ENCODE measurements at regions not wholly inside any gene's neighbourhood (a gene's known extent, or its start where the extent isn't known, plus 50 kb on each side); places are given as distances from the start of the nearest gene placed in this dataset.
"Not testable (repeated sequence)": the region's sequence is repeated elsewhere in the genome, so short reads cannot be mapped to it uniquely, and the experiment has no call there.

DNA sequence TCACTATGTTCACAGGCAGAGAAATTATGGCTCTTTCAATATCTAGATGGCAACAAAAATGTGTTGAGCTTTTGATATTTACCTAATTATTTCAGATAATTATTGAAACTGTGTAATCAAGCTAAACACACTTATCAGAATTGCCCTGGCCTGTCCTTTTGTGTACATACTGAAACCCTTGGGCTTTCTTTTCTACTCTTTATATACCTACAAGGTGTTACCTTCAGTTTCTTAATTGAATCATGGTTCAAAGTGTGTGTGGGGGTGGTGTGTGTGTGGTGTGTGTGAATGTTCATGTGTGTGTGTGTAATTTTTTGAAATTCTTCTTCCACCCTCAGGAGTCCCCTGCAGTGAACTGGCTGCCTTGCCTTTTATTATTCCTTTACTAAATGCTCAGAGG, 506.8 kb upstream of the SOX9 start:
- Histone ChIP-seq H3K9me3 (ENCODE audit: control insufficient read depth in 4 of 4, low read length in 3 of 4) (peaks cover 0 to 7% (median 3%) of the 10 kb centered on the region in 4 donors), H3K27ac (ENCODE audit: low read depth in 1 of 2, low read length in 2 of 2) (no peak overlapping the region), H3K4me1 (ENCODE audit: control insufficient read depth in 4 of 4, insufficient read depth in 4 of 4, low read length in 3 of 4) (no peaks in the 10 kb centered on the region), H3K27me3 (ENCODE audit: control insufficient read depth in 4 of 4, insufficient read depth in 4 of 4, low read length in 3 of 4) (no peaks in the 10 kb centered on the region), H3K36me3 (ENCODE audit: control insufficient read depth in 4 of 4, insufficient read depth in 3 of 4, low read depth in 1 of 4, low read length in 3 of 4) (no peaks in the 10 kb centered on the region), H3K9ac (ENCODE audit: low read depth in 1 of 2, low read length in 2 of 2) (no peak overlapping the region), H3K4me3 (ENCODE audit: low read depth in 1 of 3, low read length in 3 of 3) (no peak overlapping the region)
- no peak for DNase-seq (ENCODE audit: low spot score)
- TF ChIP-seq FOXA1 (IDR thresholded peaks at IDR 0.05) (no peak), TAF1 (conservative IDR thresholded peaks at IDR 0.05) (no peak), JUND (IDR thresholded peaks at IDR 0.05) (no peak), NR2F2 (IDR thresholded peaks at IDR 0.05) (no peak), FOXA2 (IDR thresholded peaks at IDR 0.05) (no peak), SP1 (IDR thresholded peaks at IDR 0.05) (no peak)
- TF ChIP-seq, protein P1, sequence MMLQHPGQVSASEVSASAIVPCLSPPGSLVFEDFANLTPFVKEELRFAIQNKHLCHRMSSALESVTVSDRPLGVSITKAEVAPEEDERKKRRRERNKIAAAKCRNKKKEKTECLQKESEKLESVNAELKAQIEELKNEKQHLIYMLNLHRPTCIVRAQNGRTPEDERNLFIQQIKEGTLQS (IDR thresholded peaks at IDR 0.05), result no peak
- TF ChIP-seq, protein P2, sequence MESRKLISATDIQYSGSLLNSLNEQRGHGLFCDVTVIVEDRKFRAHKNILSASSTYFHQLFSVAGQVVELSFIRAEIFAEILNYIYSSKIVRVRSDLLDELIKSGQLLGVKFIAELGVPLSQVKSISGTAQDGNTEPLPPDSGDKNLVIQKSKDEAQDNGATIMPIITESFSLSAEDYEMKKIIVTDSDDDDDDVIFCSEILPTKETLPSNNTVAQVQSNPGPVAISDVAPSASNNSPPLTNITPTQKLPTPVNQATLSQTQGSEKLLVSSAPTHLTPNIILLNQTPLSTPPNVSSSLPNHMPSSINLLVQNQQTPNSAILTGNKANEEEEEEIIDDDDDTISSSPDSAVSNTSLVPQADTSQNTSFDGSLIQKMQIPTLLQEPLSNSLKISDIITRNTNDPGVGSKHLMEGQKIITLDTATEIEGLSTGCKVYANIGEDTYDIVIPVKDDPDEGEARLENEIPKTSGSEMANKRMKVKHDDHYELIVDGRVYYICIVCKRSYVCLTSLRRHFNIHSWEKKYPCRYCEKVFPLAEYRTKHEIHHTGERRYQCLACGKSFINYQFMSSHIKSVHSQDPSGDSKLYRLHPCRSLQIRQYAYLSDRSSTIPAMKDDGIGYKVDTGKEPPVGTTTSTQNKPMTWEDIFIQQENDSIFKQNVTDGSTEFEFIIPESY (IDR thresholded peaks at IDR 0.05), result no peak
- TF ChIP-seq, protein P3, sequence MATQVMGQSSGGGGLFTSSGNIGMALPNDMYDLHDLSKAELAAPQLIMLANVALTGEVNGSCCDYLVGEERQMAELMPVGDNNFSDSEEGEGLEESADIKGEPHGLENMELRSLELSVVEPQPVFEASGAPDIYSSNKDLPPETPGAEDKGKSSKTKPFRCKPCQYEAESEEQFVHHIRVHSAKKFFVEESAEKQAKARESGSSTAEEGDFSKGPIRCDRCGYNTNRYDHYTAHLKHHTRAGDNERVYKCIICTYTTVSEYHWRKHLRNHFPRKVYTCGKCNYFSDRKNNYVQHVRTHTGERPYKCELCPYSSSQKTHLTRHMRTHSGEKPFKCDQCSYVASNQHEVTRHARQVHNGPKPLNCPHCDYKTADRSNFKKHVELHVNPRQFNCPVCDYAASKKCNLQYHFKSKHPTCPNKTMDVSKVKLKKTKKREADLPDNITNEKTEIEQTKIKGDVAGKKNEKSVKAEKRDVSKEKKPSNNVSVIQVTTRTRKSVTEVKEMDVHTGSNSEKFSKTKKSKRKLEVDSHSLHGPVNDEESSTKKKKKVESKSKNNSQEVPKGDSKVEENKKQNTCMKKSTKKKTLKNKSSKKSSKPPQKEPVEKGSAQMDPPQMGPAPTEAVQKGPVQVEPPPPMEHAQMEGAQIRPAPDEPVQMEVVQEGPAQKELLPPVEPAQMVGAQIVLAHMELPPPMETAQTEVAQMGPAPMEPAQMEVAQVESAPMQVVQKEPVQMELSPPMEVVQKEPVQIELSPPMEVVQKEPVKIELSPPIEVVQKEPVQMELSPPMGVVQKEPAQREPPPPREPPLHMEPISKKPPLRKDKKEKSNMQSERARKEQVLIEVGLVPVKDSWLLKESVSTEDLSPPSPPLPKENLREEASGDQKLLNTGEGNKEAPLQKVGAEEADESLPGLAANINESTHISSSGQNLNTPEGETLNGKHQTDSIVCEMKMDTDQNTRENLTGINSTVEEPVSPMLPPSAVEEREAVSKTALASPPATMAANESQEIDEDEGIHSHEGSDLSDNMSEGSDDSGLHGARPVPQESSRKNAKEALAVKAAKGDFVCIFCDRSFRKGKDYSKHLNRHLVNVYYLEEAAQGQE (IDR thresholded peaks at IDR 0.05), result no peak

DNA sequence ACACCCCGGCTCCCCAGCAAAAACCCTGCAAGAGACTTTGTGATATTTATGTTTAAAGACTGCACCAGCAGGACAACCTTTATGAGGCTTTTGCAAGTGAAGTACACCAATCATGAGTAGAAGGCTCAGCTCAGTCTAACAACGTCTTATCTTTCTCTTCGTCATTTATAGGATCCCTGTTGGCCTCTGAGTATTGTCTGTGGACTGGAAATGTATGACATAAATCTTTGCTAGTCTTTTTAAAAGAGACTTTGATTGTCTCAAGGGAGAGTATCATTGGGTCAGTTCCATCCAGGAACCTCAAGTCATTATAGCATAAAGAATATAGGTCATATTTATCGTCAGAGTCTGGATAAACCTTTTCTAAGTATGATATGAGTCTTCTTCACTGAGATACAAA, 505.0 kb upstream of the SOX9 start:
- peaks cover 0 to 7% (median 3%) of the 10 kb centered on the region in 4 donors for H3K9me3 ChIP-seq (ENCODE audit: control insufficient read depth in 4 of 4, low read length in 3 of 4)
- TF ChIP-seq GABPA (IDR thresholded peaks at IDR 0.05 in 1 of 2, conservative IDR thresholded peaks at IDR 0.05 in 1 of 2) (no peak), HNF4A (conservative IDR thresholded peaks at IDR 0.05) (no peak), HNF4G (IDR thresholded peaks at IDR 0.05) (no peak), YY1 (IDR thresholded peaks at IDR 0.05) (no peak)
- TF ChIP-seq, protein P1 (IDR thresholded peaks at IDR 0.05), result no peak
- TF ChIP-seq, protein P3 (IDR thresholded peaks at IDR 0.05), result no peak
- TF ChIP-seq, protein P2 (IDR thresholded peaks at IDR 0.05), result no peak
- no peaks in the 10 kb centered on the region for H3K36me3 ChIP-seq (ENCODE audit: control insufficient read depth in 4 of 4, insufficient read depth in 3 of 4, low read depth in 1 of 4, low read length in 3 of 4)
- no peak for DNase-seq (ENCODE audit: low spot score)
- H3K4me3 ChIP-seq (ENCODE audit: low read depth in 1 of 3, low read length in 3 of 3), result no peak overlapping the region
- WGBS, result 76% methylated on average over 4 of the region's 4 CpGs
- no peak overlapping the region for H3K9ac ChIP-seq (ENCODE audit: low read depth in 1 of 2, low read length in 2 of 2)
- H3K27ac ChIP-seq (ENCODE audit: low read depth in 1 of 2, low read length in 2 of 2), result no peak overlapping the region
- no peaks in the 10 kb centered on the region for H3K4me1 ChIP-seq (ENCODE audit: control insufficient read depth in 4 of 4, insufficient read depth in 4 of 4, low read length in 3 of 4)
- H3K27me3 ChIP-seq (ENCODE audit: control insufficient read depth in 4 of 4, insufficient read depth in 4 of 4, low read length in 3 of 4), result no peaks in the 10 kb centered on the region

DNA sequence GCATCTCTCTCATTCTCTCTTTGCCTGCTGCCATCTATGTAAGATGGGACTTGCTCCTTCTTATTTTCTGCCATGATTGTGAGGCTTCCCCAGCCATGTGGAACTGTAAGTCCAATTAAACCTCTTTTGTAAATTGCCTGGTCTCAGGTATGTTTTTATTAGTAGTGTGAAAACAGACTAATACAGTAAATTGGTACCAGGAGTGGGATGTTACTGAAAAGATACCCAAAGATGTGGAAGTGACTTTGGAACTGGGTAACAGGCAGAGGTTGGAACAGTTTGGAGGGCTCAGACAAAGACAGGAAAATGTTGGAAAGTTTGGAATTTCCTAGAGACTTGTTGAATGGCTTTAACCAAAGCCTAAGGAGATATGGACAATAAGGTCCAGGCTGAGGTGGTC, 503.1 kb upstream of the SOX9 start:
- DNase-seq (ENCODE audit: low spot score); H3K36me3 ChIP-seq (ENCODE audit: control insufficient read depth in 4 of 4, insufficient read depth in 3 of 4, low read depth in 1 of 4, low read length in 3 of 4); H3K27ac ChIP-seq (ENCODE audit: low read depth in 1 of 2, low read length in 2 of 2); H3K4me3 ChIP-seq (ENCODE audit: low read depth in 1 of 3, low read length in 3 of 3); H3K9me3 ChIP-seq (ENCODE audit: control insufficient read depth in 4 of 4, low read length in 3 of 4); H3K9ac ChIP-seq (ENCODE audit: low read depth in 1 of 2, low read length in 2 of 2); H3K27me3 ChIP-seq (ENCODE audit: control insufficient read depth in 4 of 4, insufficient read depth in 4 of 4, low read length in 3 of 4); H3K4me1 ChIP-seq (ENCODE audit: control insufficient read depth in 4 of 4, insufficient read depth in 4 of 4, low read length in 3 of 4): not testable (repeated sequence)

All from liver (tissue), 7 donors.